ENCODE measurements at regions not wholly inside any gene's neighbourhood (a gene's known extent, or its start where the extent isn't known, plus 50 kb on each side); places are given as distances from the start of the nearest gene placed in this dataset.

GRCh38 chr13:39970177-39970846, 314.9 kb downstream of the COG6 start:
- no peak for DNase-seq (ENCODE audit: low read depth)

GRCh38 chr13:39971526-39971925, 316.1 kb downstream of the COG6 start:
- DNase-seq (ENCODE audit: low read depth), result no peak

- no peak for DNase-seq (ENCODE audit: low read depth)
Measured at GRCh38 chr13:39976481-39976880, 321.0 kb downstream of the COG6 start.

- no peak for DNase-seq (ENCODE audit: low read depth)
Measured at GRCh38 chr13:39981056-39981455, 325.6 kb downstream of the COG6 start.

GRCh38 chr13:39982745-39983144, 327.3 kb downstream of the COG6 start:
- DNase-seq (ENCODE audit: low read depth), result no peak

DNA sequence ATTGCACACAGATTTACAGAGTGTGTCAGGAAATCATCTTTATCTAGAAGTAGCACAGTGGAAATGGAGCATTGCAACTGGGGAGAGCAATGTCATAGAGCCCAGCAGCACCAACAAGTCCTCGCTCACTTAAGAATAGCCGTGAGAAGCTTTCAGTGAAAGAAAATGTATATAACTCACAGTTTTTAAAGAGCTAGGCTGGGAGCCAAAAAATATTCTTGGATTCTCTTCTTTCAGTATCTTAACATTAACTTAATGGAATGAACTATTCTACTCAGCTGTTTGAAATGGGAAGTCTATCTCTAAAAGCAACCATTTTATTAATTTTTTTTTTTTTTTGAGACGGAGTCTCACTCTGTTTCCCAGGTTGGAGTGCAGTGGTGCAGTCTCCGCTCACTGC, 329.6 kb downstream of the COG6 start:
- no peak for DNase-seq (ENCODE audit: low read depth)

GRCh38 chr13:39988351-39988750, 332.9 kb downstream of the COG6 start:
- DNase-seq (ENCODE audit: low read depth), result no peak

GRCh38 chr13:39998166-39998565, 342.7 kb downstream of the COG6 start:
- DNase-seq (ENCODE audit: low read depth), result no peak

DNA sequence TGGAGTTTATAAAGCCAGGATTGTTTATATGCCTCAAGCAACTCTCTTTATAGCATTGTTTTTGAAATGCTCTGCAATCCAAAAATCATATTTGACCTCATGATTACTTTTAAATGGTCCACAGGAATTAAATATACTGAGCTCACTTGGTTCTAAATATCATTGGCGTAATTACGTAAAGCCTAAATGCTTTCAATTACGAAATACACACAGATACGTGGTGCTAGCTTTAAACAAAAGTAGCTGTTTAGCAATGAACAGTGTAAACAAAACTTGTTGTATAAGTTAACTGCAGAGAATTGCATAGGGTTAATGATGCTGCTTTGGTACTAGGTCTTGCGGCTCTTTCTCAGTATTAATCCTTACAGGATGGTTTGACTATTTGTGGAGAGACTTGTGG, 346.6 kb downstream of the COG6 start:
- no peak for DNase-seq (ENCODE audit: low read depth)

DNA sequence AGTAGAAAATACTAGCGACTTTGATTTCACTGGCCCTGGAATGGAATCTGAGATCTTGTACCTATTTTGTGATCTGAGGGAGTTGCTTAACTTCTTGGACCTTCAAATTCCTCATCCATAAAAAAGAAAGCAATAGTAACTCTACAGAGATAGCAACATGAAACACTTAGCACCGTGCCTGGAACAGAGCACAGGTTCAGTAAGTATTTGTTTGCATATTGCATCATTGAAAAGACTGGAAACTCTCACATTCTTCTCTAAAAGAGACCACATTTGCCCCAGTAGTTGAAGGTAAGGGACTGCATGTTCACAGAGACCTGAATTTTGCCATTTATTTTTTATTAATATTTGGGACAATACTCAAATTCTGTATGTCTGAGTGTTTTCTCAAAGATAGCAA, 358.1 kb downstream of the COG6 start:
- DNase-seq (ENCODE audit: low read depth), result no peak

DNA sequence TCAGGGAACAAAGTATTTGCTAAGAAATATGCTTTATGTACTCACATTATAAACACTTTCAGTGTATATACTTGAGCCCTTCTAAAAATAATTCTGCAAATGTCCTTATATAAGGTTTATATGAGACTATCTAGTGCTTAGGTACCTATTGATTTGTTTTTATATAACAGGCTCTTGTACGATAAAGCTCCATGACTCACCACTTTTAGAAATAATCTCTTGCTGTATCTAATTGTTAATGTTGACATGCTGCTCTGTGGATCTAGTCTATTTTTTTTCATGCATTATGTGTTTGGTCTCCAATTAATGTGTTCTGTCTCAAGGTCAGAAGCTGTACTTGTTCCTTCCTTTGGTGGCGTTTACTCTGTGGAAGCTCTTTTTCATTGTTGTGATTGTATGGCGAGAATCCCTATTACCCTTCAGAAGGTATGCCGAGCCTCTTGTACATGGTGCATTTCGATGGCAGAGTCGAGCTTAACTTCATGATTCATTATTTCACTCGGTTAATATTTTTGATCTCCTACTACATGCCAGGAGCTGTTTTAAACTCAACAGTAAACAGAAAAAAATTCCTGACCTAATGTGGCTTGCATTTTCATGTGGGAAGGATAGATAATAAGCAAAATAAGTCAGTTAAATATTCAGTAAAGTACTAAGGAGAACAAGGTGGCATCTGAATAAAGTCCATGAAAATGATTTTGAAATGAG, 361.6 kb downstream of the COG6 start:
- DNase-seq (ENCODE audit: low read depth), result no peak

GRCh38 chr13:40017662-40018262, 362.3 kb downstream of the COG6 start:
- DNase-seq (ENCODE audit: low read depth), result no peak

- DNase-seq (ENCODE audit: low read depth), result no peak
Measured at GRCh38 chr13:40023595-40024203, 368.2 kb downstream of the COG6 start.

DNA sequence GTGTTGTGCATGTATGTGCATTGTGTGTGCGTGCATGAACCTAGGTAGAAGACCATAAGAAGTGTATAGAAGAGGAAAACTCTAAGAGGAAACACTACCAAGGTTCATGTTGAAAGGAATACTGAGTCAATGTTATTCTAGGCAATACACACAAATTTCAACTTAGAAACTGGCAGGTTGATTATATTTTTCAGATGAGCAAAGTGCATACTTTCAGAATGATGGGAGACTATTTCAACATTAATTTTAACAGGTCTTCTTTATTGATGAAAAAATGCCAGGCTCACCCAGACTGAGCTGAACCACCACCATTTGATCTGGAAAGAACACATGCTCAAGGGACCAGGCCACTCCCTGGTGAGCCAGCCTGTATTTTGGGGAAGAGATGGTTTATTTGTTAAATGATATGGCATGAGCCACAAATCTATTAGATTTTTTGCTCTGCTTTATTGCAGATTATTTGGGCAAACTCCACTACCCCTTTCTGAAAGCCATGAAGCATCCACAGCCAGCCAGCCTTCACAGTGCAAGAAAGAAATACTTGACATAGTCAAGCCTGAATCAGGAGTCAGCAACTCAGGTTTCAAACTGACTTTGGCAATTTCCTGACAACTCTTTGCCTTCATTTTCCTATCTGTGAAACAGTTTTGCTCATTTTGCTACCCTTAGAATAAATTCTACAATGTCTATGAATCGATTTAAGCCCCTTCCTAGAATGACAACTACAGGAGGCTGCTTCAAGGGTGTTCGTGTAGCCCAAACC, 368.9 kb downstream of the COG6 start:
- DNase-seq (ENCODE audit: low read depth), result no peak

GRCh38 chr13:40024967-40025714, 369.7 kb downstream of the COG6 start:
- DNase-seq (ENCODE audit: low read depth), result no peak

DNA sequence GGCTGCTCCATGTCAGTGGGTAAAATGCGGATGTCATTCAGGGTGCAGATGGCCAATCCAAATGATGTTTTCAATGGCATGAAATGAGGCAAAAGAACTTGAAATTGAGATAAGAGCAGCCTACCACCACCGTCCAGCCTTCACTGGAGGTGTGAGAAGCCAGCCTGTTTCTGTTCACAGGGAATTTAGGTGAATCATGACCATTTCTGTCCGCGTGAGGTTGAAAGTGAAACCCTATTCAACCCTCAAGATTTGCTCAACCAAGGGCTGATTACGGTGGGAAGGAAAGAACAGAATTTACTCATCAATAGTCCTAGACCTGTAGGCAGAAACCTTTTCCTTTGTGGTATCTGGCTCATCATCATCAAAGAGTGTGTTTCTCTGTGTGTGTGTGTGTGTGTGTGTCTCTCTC, 370.7 kb downstream of the COG6 start:
- no peak for DNase-seq (ENCODE audit: low read depth)

DNA sequence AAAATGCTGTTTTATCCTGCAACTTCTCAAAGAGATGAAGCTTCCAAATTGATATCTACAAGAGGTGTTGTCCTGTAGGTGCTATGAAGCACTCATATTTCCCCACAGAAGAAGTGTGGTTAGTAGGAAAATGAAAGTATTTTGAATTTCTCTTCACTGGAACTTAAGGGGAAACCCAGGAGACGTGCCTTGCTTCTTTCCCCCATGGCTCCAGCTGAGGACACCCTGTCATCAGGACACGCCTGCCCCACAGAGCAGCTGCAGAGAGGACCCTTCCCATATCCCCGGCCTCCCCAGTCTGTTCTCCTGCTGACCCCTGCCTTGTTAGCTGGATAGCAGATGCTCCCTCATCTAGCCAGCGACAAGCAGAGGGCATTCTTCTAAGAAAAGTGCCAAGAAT, 371.3 kb downstream of the COG6 start:
- DNase-seq (ENCODE audit: low read depth), result no peak

DNA sequence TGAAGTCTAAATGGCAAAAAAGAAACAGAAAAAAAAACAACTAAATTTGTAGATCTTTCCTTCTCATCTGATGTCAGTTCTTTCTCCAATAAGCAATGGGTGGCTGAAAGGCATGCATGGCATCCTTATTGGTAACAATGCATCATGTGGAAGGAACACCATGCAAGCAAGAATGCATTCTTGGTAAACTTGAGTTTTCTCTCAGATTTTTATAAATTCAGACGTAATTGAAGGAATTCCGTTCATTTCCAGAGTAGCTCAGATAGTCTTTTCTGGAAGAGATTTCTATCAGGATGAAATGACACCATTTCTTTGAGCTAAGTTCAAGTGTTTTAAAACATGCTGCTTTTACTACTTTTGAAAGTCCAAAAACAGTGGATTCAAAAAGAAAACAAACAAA, 373.0 kb downstream of the COG6 start:
- no peak for DNase-seq (ENCODE audit: low read depth)

GRCh38 chr13:40031031-40031430, 375.6 kb downstream of the COG6 start:
- peak; percentile 31 for DNase-seq (ENCODE audit: low read depth)

DNA sequence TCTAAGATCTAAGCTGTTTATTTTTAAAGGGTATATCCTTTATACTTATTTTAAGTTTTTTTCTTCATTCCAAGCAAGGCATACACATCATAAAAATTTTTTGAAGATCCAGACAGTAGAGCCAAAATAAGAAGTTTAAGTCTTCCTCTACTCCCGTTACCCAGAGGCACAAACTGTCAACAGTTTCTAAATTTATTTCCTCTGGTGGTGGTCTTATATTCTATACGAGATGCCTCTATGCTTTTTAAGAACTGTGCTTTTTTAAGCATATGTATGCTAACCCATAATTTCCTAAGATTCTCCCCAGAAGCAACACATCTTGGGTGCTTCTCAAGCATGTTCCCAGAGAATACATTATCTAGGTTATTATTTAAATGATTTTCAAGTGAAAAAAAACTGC, 383.6 kb downstream of the COG6 start:
- no peak for DNase-seq (ENCODE audit: low read depth)

DNA sequence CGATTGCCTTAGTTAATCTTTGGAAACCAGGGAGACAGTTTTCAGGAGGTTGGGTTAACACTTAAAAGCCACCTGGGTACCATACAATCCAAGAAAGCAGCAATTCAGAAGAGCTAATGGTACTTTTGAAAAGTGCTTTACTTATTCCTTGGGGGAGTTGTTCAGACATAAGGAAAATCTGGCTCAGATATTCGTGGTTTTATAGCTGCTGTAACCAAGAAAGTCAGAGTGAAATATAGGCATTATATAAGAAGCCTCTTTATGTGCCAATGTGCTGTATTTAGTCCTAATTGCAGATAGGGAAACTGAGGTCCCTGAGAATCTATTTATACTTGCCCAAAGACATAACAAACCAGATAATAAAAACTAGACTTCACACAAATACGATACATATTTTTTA, 387.5 kb downstream of the COG6 start:
- no peak for DNase-seq (ENCODE audit: low read depth)

GRCh38 chr13:40043764-40044163, 388.3 kb downstream of the COG6 start:
- DNase-seq (ENCODE audit: low read depth), result no peak
